Adrenal gland (tissue), 9 donors: ENCODE measurements at regions not wholly inside any gene's neighbourhood (a gene's known extent, or its start where the extent isn't known, plus 50 kb on each side); places are given as distances from the start of the nearest gene placed in this dataset.
"Not testable (repeated sequence)": the region's sequence is repeated elsewhere in the genome, so short reads cannot be mapped to it uniquely, and the experiment has no call there.

ENCODE experiments used
- DNase-seq, 7 donors: peaks; one replicate each; pipeline ENCODE4 v3.0.0-alpha.2; 2019 to 2020
- H3K27ac ChIP-seq, 5 donors: fragments of 200-600 bp; sonication (generic) in 4 of 5; 1 replicate in 3 of 5; 2 replicates in 2 of 5; pipeline versions ENCODE4 v1.5.1 to v1.8.0; 2016 to 2020; ENCODE audit warnings: mild to moderate bottlenecking in 1 of 5
- H3K27me3 ChIP-seq: fragments of 200-600 bp; 2 replicates; pipeline ENCODE4 v1.8.0; 2021
- H3K36me3 ChIP-seq, 2 donors: fragments of 200-600 bp; replicated peaks in 1 of 2; 1 replicate in 1 of 2; 2 replicates in 1 of 2; pipeline versions ENCODE4 v1.5.1 to v1.8.0; 2018 to 2022
- H3K4me1 ChIP-seq, 2 donors: fragments of 200-600 bp; replicated peaks in 1 of 2; 1 replicate in 1 of 2; 2 replicates in 1 of 2; pipeline versions ENCODE4 v1.5.1 to v1.8.0; 2018 to 2021
- H3K4me3 ChIP-seq, 4 donors: fragments of 200-600 bp; sonication (generic) in 3 of 4; one replicate each; pipeline ENCODE4 v1.5.1; 2016 to 2018
- H3K9me3 ChIP-seq, 3 donors: fragments of 200-600 bp; sonication (generic) in 1 of 3; replicated peaks in 1 of 3; 1 replicate in 2 of 3; 2 replicates in 1 of 3; pipeline versions ENCODE4 v1.5.1 to v1.8.0; 2016 to 2021
- CTCF ChIP-seq, 6 experiments: fragments of 450-650 bp in 4 of 6; fragments of 200-600 bp in 2 of 6; sonication (generic) in 1 of 6; IDR thresholded peaks; 1 replicate in 5 of 6; 2 replicates in 1 of 6; pipeline versions ENCODE4 v1.5.1 to v1.8.0; 2016 to 2021; ENCODE audit warnings: antibody characterized with exemption in 6 of 6, mild to moderate bottlenecking in 2 of 6, moderate library complexity in 1 of 6
- POLR2A ChIP-seq, 2 donors: fragments of 450-650 bp; IDR thresholded peaks; one replicate each; pipeline ENCODE4 v1.6.1; 2017; ENCODE audit warnings: antibody characterized with exemption in 2 of 2, mild to moderate bottlenecking in 2 of 2, moderate library complexity in 1 of 2
- WGBS, 4 donors: extraction: QIAGEN DNeasy Blood & Tissue Kit in 2 of 4; methylation state at CpG; one replicate each; pipeline versions ENCODE4 v1.1.5 to v1.1.7; 2013 to 2017; 5-methylcytosine and 5-hydroxymethylcytosine counted together
- intact Hi-C, 2 donors: fragments of 100-400 bp; cut with DNase I; formaldehyde crosslinking; loops; one replicate each; pipeline versions ENCODE4 v1.14.1 to v1.15.0; 2022 to 2023
- donor health status: healthy with polysubstance abuse.
- donor health status: Bipolar disorder and iron deficiency.
- donor health status: DM: yes; HTN: yes; CAD: no.
- donor health status: DM: no; HTN: no; CAD: no.
- donor health status: DM: no; HTN: no; CAD: no.

- DNase-seq, result peak in 1 of 7 donors; percentile 16
These were observed 130.4 kb upstream of the RASA1 start for GRCh38 chr5:87137283-87137682.

DNA sequence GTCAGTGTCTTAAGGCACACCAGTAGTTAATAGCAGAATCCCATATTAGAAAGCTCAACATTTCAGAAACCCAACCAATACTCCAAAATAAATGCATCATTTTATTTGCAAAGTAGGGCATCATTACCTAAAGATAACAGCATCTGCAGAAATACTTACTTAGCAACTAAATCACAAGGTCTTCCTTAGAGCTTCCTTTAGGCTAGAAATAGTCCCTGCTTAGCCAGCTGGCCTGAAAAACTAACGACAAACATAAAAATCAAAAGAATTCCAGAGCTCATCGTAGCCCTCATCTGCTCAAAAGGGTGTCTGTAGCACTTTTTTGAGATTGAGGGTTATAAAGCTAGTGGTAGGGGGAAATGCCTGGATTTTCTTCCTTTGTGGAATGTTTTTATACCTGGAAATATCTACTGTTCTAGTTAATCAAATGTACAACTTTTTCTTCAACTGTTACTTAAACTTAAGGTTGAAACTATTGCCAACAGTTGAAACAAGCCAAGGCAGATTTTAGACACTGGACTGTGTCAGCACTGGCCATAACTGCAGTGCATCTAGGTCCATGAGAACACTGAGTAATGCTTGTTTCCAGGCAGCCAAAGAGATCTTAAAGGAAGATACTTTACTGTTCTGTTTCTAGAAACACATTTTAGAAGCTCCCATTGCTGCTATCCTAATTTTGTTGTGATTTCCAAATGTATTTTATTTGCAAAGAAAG is 129.4 kb upstream of the RASA1 start:
- Histone ChIP-seq H3K4me1 (no peaks in the 10 kb centered on the region), H3K27me3 (no peaks in the 10 kb centered on the region), H3K27ac (no peak overlapping the region), H3K9me3 (no peaks in the 10 kb centered on the region), H3K4me3 (no peak overlapping the region), H3K36me3 (no peaks in the 10 kb centered on the region)
- DNase-seq, result no peak
- intact Hi-C loops, result no loop called here
- WGBS, 4 donors, result 35 to 55% (median 38%) methylated on average over 2 of the region's 2 CpGs
- TF ChIP-seq POLR2A (IDR thresholded peaks at IDR 0.05) (no peak), CTCF (IDR thresholded peaks at IDR 0.05) (no peak)

More at GRCh38 chr5:87137283-87137682, 130.4 kb upstream of the RASA1 start:
- Histone ChIP-seq H3K27ac (no peak overlapping the region), H3K36me3 (no peaks in the 10 kb centered on the region), H3K4me3 (no peak overlapping the region), H3K27me3 (no peaks in the 10 kb centered on the region), H3K9me3 (no peaks in the 10 kb centered on the region), H3K4me1 (no peaks in the 10 kb centered on the region)
- WGBS, 4 donors, result 51 to 74% (median 65%) methylated on average over 3 of the region's 3 CpGs
- intact Hi-C loops, result no loop called here
- TF ChIP-seq POLR2A (IDR thresholded peaks at IDR 0.05) (no peak), CTCF (IDR thresholded peaks at IDR 0.05) (no peak)

DNA sequence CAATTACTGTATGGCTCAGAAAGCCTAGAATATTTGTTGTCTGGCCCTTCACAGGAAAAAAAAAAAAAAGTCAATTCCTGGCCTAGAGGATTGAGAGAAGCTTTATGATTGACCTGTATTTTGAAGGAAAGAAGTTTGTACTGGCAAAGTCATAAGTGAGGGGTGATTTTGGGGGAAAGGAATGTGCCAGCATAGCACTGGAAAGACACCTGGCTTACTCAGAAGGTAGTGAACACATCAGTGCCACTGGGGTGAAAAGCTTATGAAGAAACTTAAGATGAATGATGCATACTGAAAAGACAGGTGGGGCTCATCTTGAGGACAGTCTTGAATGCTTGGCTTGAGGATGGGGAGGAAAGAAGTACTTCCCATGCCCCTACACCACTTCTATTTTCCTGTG is 127.9 kb upstream of the RASA1 start:
- H3K27ac ChIP-seq, result no peak overlapping the region
- no peak for TF ChIP-seq CTCF (IDR thresholded peaks at IDR 0.05)
- TF ChIP-seq POLR2A (IDR thresholded peaks at IDR 0.05), result no peak
- no peak overlapping the region for H3K4me3 ChIP-seq
- H3K36me3 ChIP-seq, result no peaks in the 10 kb centered on the region
- intact Hi-C loops, result no loop called here
- no peaks in the 10 kb centered on the region for H3K9me3 ChIP-seq
- DNase-seq, result no peak
- no peaks in the 10 kb centered on the region for H3K27me3 ChIP-seq
- H3K4me1 ChIP-seq, result no peaks in the 10 kb centered on the region

- intact Hi-C loops, result no loop called here
- Histone ChIP-seq H3K9me3 (no peaks in the 10 kb centered on the region), H3K4me3 (no peak overlapping the region), H3K4me1 (no peaks in the 10 kb centered on the region), H3K27ac (no peak overlapping the region), H3K36me3 (no peaks in the 10 kb centered on the region), H3K27me3 (no peaks in the 10 kb centered on the region)
- TF ChIP-seq POLR2A (IDR thresholded peaks at IDR 0.05), result no peak
- TF ChIP-seq CTCF (IDR thresholded peaks at IDR 0.05), result no peak
- 55 to 78% (median 73%) methylated on average over 1 of the region's 1 CpG for WGBS, 4 donors
- no peak for DNase-seq
These were observed 126.1 kb upstream of the RASA1 start for GRCh38 chr5:87141544-87141943.

DNA sequence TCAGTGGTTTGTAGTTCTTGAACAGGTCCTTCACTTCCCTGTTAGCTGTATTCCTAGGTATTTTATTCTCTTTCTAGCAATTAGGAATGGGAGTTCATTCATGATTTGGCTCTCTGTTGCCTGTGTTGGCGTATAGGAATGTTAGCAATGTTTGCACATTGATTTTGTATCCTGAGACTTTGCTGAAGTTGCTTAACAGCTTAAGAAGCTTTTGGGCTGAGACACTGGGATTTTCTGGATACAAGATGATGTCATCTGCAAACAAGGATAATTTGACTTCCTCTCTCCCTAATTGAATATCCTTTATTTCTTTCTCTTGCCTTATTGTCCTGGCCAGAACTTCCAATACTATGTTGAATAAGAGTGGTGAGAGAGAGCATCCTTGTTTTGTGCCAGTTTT is 121.8 kb upstream of the RASA1 start:
- WGBS, 4 donors, result 47 to 83% (median 78%) methylated on average over 1 of the region's 1 CpG
- H3K27me3 ChIP-seq, intact Hi-C loops: not testable (repeated sequence)

More for the DNA sequence above, 121.8 kb upstream of the RASA1 start:
- not testable (repeated sequence) for H3K27ac ChIP-seq, H3K4me3 ChIP-seq, DNase-seq, H3K9me3 ChIP-seq, H3K4me1 ChIP-seq, H3K36me3 ChIP-seq
